Vagina (tissue), 2 donors: ENCODE measurements at regions not wholly inside any gene's neighbourhood (a gene's known extent, or its start where the extent isn't known, plus 50 kb on each side); places are given as distances from the start of the nearest gene placed in this dataset.

Experiments used
- DNase-seq, 2 donors: peaks; one replicate each; pipeline ENCODE4 v3.0.0-alpha.2; 2017; ENCODE audit errors: extremely low spot score in 2 of 2
- H3K27ac ChIP-seq: fragments of 200-600 bp; sonication (generic); one replicate; pipeline ENCODE4 v1.5.1; 2019
- H3K27me3 ChIP-seq: fragments of 200-600 bp; sonication (generic); one replicate; pipeline ENCODE4 v1.5.1; 2019
- H3K36me3 ChIP-seq, 2 donors: fragments of 200-600 bp; sonication (generic); one replicate each; pipeline ENCODE4 v1.5.1; 2017 to 2019
- H3K4me1 ChIP-seq: fragments of 200-600 bp; sonication (generic); one replicate; pipeline ENCODE4 v1.5.1; 2019
- H3K4me3 ChIP-seq, 2 donors: fragments of 200-600 bp; sonication (generic); 1 replicate in 1 of 2; 2 replicates in 1 of 2; pipeline ENCODE4 v1.5.1; 2016 to 2019
- H3K9me3 ChIP-seq: fragments of 200-600 bp; sonication (generic); one replicate; pipeline ENCODE4 v1.5.1; 2019
- POLR2A ChIP-seq, 2 donors: fragments of 450-650 bp; IDR thresholded peaks; one replicate each; pipeline ENCODE4 v1.6.1; 2017; ENCODE audit warnings: antibody characterized with exemption in 2 of 2, mild to moderate bottlenecking in 2 of 2, moderate library complexity in 2 of 2
- POLR2AphosphoS5 ChIP-seq, 2 donors: sonication (generic); formaldehyde crosslinking; IDR thresholded peaks; one replicate each; pipeline ENCODE4 v1.9.0; 2017; ENCODE audit warnings: antibody characterized with exemption in 2 of 2, mild to moderate bottlenecking in 2 of 2, low read depth in 1 of 2; ENCODE audit not compliant: insufficient read depth in 1 of 2
- intact Hi-C: fragments of 100-400 bp; cut with DNase I; formaldehyde crosslinking; loops from one replicate; pipeline ENCODE4 v1.15.1; 2023
- TF ChIP-seq, protein P1 (sequence below), 3 experiments: fragments of 450-650 bp in 2 of 3; fragments of 200-600 bp in 1 of 3; sonication (generic) in 1 of 3; IDR thresholded peaks; one replicate each; pipeline ENCODE4 v1.5.1; 2017 to 2019; ENCODE audit warnings: antibody characterized with exemption in 3 of 3, mild to moderate bottlenecking in 2 of 3, moderate library complexity in 2 of 3

DNA sequence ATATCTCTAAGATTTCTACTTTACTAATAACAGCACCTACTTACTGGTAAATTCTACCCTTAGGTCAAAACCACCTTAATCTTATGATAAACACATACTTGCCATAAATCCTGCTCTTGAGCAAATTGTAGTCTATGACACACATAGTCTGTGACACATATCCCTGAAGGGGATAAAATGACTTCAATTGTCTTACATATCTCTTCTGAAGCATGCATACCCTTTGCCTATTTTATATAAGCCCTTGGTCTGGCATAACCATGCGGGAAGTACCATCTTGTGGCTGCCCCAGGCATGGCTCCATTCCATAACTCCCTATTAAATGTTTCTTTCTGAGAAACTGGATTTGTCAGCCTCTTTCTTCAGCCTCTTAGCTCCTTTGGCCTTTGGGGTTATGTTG is 248.9 kb downstream of the SLC7A11 start:
- Histone ChIP-seq H3K9me3 (no peaks in the 10 kb centered on the region), H3K4me1 (peaks cover 1% of the 10 kb centered on the region), H3K27me3 (no peaks in the 10 kb centered on the region), H3K4me3 (no peak overlapping the region), H3K27ac (no peak overlapping the region), H3K36me3 (no peaks in the 10 kb centered on the region)
- no peak for DNase-seq
- intact Hi-C loops, result no loop called here
- TF ChIP-seq POLR2AphosphoS5 (IDR thresholded peaks at IDR 0.05; ENCODE audit: insufficient read depth in 1 of 2, low read depth in 1 of 2), result no peak
- no peak for TF ChIP-seq POLR2A (IDR thresholded peaks at IDR 0.05)
- TF ChIP-seq, protein P1, sequence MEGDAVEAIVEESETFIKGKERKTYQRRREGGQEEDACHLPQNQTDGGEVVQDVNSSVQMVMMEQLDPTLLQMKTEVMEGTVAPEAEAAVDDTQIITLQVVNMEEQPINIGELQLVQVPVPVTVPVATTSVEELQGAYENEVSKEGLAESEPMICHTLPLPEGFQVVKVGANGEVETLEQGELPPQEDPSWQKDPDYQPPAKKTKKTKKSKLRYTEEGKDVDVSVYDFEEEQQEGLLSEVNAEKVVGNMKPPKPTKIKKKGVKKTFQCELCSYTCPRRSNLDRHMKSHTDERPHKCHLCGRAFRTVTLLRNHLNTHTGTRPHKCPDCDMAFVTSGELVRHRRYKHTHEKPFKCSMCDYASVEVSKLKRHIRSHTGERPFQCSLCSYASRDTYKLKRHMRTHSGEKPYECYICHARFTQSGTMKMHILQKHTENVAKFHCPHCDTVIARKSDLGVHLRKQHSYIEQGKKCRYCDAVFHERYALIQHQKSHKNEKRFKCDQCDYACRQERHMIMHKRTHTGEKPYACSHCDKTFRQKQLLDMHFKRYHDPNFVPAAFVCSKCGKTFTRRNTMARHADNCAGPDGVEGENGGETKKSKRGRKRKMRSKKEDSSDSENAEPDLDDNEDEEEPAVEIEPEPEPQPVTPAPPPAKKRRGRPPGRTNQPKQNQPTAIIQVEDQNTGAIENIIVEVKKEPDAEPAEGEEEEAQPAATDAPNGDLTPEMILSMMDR (IDR thresholded peaks at IDR 0.05), result no peak

DNA sequence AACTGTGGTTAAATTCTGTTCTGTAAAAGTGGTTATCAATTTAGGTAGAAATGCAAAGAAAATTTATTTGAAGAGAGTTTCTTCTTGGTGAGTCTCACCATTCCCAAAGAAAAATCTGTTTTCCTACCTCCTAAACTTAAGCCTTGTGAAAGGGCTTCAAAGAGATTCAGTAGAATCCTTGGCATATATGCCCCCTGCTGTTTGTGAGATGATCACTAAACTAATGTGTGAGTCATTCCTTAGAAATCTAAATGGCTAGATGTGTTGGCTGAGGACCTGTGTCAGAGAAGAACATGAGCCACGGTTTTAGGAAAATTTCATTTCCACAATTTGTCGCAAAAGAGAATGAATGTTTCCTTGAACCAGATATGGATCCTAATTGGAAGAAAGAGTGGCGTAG is 260.9 kb downstream of the SLC7A11 start:
- H3K4me1 ChIP-seq, result no peaks in the 10 kb centered on the region
- H3K36me3 ChIP-seq, result no peaks in the 10 kb centered on the region
- H3K9me3 ChIP-seq, result no peaks in the 10 kb centered on the region
- intact Hi-C loops, result no loop called here
- no peaks in the 10 kb centered on the region for H3K27me3 ChIP-seq
- H3K27ac ChIP-seq, result no peak overlapping the region
- no peak for DNase-seq
- H3K4me3 ChIP-seq, result no peak overlapping the region
- TF ChIP-seq POLR2AphosphoS5 (IDR thresholded peaks at IDR 0.05; ENCODE audit: insufficient read depth in 1 of 2, low read depth in 1 of 2) (no peak), POLR2A (IDR thresholded peaks at IDR 0.05) (no peak)

DNA sequence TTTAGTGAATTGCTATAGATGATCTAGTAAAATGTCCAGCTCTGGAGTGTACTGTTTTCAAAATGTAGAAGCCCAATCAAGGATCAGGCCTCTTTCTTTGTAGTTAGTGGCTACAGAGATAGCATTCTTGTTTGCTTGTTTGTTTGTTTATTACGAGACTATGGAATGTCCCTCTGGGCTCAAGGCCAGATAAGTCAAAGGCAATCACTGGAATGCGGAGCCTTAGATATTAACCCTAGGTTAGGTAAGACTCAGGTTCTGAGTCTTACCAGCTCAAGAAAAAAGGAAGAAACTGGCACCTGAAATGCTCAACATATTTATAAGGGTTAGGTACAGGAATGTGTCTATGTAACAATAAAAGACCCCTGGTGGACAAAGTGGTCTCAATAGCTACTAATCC is 261.5 kb downstream of the SLC7A11 start:
- Histone ChIP-seq H3K27me3 (no peaks in the 10 kb centered on the region), H3K27ac (no peak overlapping the region), H3K4me3 (no peak overlapping the region), H3K36me3 (no peaks in the 10 kb centered on the region), H3K4me1 (no peaks in the 10 kb centered on the region), H3K9me3 (no peaks in the 10 kb centered on the region)
- intact Hi-C loops, result no loop called here
- DNase-seq, result no peak
- TF ChIP-seq, protein P1 (IDR thresholded peaks at IDR 0.05), result no peak

DNA sequence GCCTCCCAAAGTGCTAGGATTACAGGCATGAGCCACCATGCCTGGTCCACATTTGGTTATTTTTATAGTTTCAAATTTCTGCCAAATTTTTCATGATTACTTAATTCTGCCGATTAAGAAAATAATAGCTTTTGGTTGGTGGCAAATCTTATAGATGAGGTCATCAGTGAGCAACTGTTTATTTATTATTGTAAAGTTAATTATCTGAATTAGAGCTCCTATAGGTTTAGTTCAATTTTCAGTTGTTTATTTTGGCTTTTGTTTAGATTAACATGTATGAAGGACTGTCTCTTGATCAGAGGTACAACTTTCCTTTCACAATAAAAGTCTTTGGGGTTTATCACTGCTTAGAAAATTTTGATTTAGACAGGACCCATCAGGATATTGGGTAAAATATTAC is 262.2 kb downstream of the SLC7A11 start:
- Histone ChIP-seq H3K27ac (no peak overlapping the region), H3K4me3 (no peak overlapping the region), H3K27me3 (no peaks in the 10 kb centered on the region), H3K4me1 (no peaks in the 10 kb centered on the region), H3K9me3 (no peaks in the 10 kb centered on the region), H3K36me3 (no peaks in the 10 kb centered on the region)
- DNase-seq, result no peak
- intact Hi-C loops, result no loop called here
- TF ChIP-seq, protein P1 (IDR thresholded peaks at IDR 0.05), result no peak
- TF ChIP-seq POLR2AphosphoS5 (IDR thresholded peaks at IDR 0.05; ENCODE audit: insufficient read depth in 1 of 2, low read depth in 1 of 2) (no peak), POLR2A (IDR thresholded peaks at IDR 0.05) (no peak)

DNA sequence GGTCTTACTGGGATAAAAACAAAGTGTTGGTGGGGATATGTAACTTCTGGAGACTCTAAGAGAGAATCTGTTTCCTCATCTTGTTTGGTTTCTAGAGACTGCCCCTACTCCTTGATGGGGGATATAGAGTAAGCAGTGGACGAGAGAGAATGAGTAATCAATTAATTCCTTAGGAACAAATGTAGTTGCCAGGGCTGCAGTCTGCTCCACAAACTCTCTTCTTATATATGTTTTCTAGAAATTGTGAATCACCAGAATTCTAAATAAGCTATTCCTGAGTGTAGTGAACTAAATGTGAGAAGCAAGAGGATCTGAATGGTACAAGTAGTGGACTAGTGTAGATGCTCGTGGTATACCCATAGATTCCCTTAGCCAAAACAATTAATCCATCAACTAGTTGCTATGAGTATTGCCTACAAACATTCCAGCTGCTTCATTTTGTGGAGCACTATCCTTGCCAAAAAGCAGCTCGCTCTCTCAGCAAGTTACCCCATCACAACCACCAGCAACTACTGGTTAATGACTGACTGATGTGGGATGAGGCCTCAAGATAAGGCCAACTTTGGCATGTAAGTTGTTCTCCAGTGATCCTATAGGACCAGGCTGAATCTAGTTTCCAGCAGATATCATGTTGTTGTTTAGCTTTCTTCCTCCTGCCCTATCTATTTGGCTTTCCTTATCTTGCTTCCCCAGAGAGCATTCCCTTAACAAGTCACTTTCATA is 273.0 kb downstream of the SLC7A11 start:
- intact Hi-C loops, result no loop called here
- Histone ChIP-seq H3K27me3 (no peaks in the 10 kb centered on the region), H3K4me3 (no peak overlapping the region), H3K36me3 (no peaks in the 10 kb centered on the region), H3K9me3 (no peaks in the 10 kb centered on the region), H3K4me1 (no peaks in the 10 kb centered on the region), H3K27ac (no peak overlapping the region)
- no peak for DNase-seq
- TF ChIP-seq, protein P1 (IDR thresholded peaks at IDR 0.05), result no peak
- no peak for TF ChIP-seq POLR2A (IDR thresholded peaks at IDR 0.05)
- TF ChIP-seq POLR2AphosphoS5 (IDR thresholded peaks at IDR 0.05; ENCODE audit: insufficient read depth in 1 of 2, low read depth in 1 of 2), result no peak
